ENCODE measurements at regions not wholly inside any gene's neighbourhood (a gene's known extent, or its start where the extent isn't known, plus 50 kb on each side); places are given as distances from the start of the nearest gene placed in this dataset.
A peak's percentile ranks its signal among the peaks of the same experiment; 100 is the strongest.

GRCh38 chr2:209323738-209324137 lies 100.1 kb upstream of the MAP2 start:
- TF ChIP-seq CTCF (IDR thresholded peaks at IDR 0.05; ENCODE audit: insufficient read depth, low read depth, low read length) = no peak
- no peak overlapping the region for H3K4me3 ChIP-seq (ENCODE audit: low read depth, low read length)
- H3K27me3 ChIP-seq (ENCODE audit: control insufficient read depth, insufficient read depth, low read length) = no peaks in the 10 kb centered on the region
- H3K36me3 ChIP-seq (ENCODE audit: control insufficient read depth, insufficient read depth, low read length) = no peaks in the 10 kb centered on the region
- POLR2A ChIA-PET = no interaction called here
- DNase-seq (ENCODE audit: low read depth) = no peak
- CTCF ChIA-PET = interaction anchor here (0.9 to 3.5 kb wide), 3 partner anchors 11 to 27 kb away, joined by 3 to 16 read pairs (median 3); no protein-coding TSS in a partner anchor

- ChIA-PET CTCF (interaction anchor here (0.9 to 3.5 kb wide), 4 partner anchors 10 to 253 kb away, joined by 3 to 16 read pairs (median 3); no protein-coding TSS in a partner anchor), POLR2A (no interaction called here)
- Histone ChIP-seq H3K27me3 (ENCODE audit: control insufficient read depth, insufficient read depth, low read length) (no peaks in the 10 kb centered on the region), H3K36me3 (ENCODE audit: control insufficient read depth, insufficient read depth, low read length) (no peaks in the 10 kb centered on the region), H3K4me3 (ENCODE audit: low read depth, low read length) (no peak overlapping the region)
- no peak for TF ChIP-seq CTCF (IDR thresholded peaks at IDR 0.05; ENCODE audit: insufficient read depth, low read depth, low read length)
- DNase-seq (ENCODE audit: low read depth) = no peak
Observed at GRCh38 chr2:209324281-209324680, 99.6 kb upstream of the MAP2 start.

GRCh38 chr2:209331291-209331844 lies 92.5 kb upstream of the MAP2 start:
- no peaks in the 10 kb centered on the region for H3K27me3 ChIP-seq (ENCODE audit: control insufficient read depth, insufficient read depth, low read length)
- DNase-seq (ENCODE audit: low read depth) = no peak
- ChIA-PET CTCF (interaction anchor here (0.6 to 2.9 kb wide), 4 partner anchors 209 to 936 kb away, joined by 3 to 13 read pairs (median 6); no protein-coding TSS in a partner anchor), POLR2A (no interaction called here)
- peak; percentile 44; the same call in 1 of the 2 replicates for TF ChIP-seq CTCF (IDR thresholded peaks at IDR 0.05; ENCODE audit: insufficient read depth, low read depth, low read length)
- no peaks in the 10 kb centered on the region for H3K36me3 ChIP-seq (ENCODE audit: control insufficient read depth, insufficient read depth, low read length)
- no peak overlapping the region for H3K4me3 ChIP-seq (ENCODE audit: low read depth, low read length)

GRCh38 chr2:209334188-209335017 lies 89.4 kb upstream of the MAP2 start:
- TF ChIP-seq CTCF (IDR thresholded peaks at IDR 0.05; ENCODE audit: insufficient read depth, low read depth, low read length) = peak; percentile 90
- DNase-seq (ENCODE audit: low read depth) = no peak
- ChIA-PET CTCF (interaction anchor here (0.6 to 4.2 kb wide), 41 partner anchors 10 to 938 kb away, joined by 3 to 108 read pairs (median 6); partner anchors contain the start of gene MAP2), POLR2A (no interaction called here)
- Histone ChIP-seq H3K36me3 (ENCODE audit: control insufficient read depth, insufficient read depth, low read length) (no peaks in the 10 kb centered on the region), H3K4me3 (ENCODE audit: low read depth, low read length) (no peak overlapping the region), H3K27me3 (ENCODE audit: control insufficient read depth, insufficient read depth, low read length) (no peaks in the 10 kb centered on the region)

GRCh38 chr2:209340522-209340921 lies 83.3 kb upstream of the MAP2 start:
- no peak for DNase-seq (ENCODE audit: low read depth)
- Histone ChIP-seq H3K36me3 (ENCODE audit: control insufficient read depth, insufficient read depth, low read length) (no peaks in the 10 kb centered on the region), H3K4me3 (ENCODE audit: low read depth, low read length) (no peak overlapping the region), H3K27me3 (ENCODE audit: control insufficient read depth, insufficient read depth, low read length) (no peaks in the 10 kb centered on the region)
- CTCF ChIA-PET = interaction anchor here (0.6 kb wide), 1 partner anchor 17 kb away, joined by 3 read pairs; no protein-coding TSS in a partner anchor
- POLR2A ChIA-PET = no interaction called here
- TF ChIP-seq CTCF (IDR thresholded peaks at IDR 0.05; ENCODE audit: insufficient read depth, low read depth, low read length) = no peak

Measured in BJ (cell line).